Astrocyte (in vitro differentiated cells and primary cell): ENCODE measurements at regions not wholly inside any gene's neighbourhood (a gene's known extent, or its start where the extent isn't known, plus 50 kb on each side); places are given as distances from the start of the nearest gene placed in this dataset.

Experiments
- EZH2 ChIP-seq: IDR thresholded peaks from 2 replicates; pipeline ENCODE4 v1.6.1; 2012; ENCODE audit warnings: mild to moderate bottlenecking, low read length, inconsistent platforms; ENCODE audit not compliant: insufficient read depth
- TF ChIP-seq, protein P1 (sequence below): IDR thresholded peaks from 2 replicates; pipeline ENCODE4 v1.5.1; 2011; ENCODE audit warnings: low read depth, mild to moderate bottlenecking, inconsistent platforms, low read length, moderate library complexity; ENCODE audit not compliant: insufficient read depth

DNA sequence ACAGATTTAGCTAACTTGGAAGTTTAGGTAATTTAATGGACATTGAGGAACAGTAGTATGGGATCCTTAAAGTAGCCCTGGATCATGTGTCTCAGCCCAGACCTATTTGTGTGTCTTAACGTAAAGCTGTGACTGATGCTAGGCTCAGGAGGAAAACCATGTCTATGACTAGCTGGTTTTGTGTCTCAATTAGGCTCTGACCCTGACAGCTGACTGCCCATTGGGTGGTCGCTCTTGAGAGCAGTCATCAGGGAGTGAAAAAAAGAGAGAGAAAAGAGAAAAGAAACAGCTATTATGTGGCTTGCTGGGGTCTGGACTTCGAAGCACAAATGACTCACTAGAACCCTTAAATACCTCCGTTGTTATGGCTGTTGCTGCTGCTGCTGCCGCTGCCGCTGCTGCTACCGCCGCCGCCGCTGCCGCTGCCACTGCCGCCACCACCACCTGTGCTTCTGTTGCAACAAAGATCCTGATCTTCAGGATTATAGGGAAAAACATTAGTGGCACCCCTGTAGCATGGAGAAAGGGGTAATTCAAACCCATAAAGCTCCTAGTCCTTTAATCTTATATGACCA, 70.7 kb downstream of the GSPT2 start:
- TF ChIP-seq, protein P1, sequence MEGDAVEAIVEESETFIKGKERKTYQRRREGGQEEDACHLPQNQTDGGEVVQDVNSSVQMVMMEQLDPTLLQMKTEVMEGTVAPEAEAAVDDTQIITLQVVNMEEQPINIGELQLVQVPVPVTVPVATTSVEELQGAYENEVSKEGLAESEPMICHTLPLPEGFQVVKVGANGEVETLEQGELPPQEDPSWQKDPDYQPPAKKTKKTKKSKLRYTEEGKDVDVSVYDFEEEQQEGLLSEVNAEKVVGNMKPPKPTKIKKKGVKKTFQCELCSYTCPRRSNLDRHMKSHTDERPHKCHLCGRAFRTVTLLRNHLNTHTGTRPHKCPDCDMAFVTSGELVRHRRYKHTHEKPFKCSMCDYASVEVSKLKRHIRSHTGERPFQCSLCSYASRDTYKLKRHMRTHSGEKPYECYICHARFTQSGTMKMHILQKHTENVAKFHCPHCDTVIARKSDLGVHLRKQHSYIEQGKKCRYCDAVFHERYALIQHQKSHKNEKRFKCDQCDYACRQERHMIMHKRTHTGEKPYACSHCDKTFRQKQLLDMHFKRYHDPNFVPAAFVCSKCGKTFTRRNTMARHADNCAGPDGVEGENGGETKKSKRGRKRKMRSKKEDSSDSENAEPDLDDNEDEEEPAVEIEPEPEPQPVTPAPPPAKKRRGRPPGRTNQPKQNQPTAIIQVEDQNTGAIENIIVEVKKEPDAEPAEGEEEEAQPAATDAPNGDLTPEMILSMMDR = no peak
- no peak for TF ChIP-seq EZH2
